NCI-H748 (cell line): ENCODE measurements at regions not wholly inside any gene's neighbourhood (a gene's known extent, or its start where the extent isn't known, plus 50 kb on each side); places are given as distances from the start of the nearest gene placed in this dataset.

Experiments used
- DNase-seq: peaks from one replicate; lab custom pipeline; 2025; ENCODE audit not compliant: unreplicated experiment; lab: John Stamatoyannopoulos, UW

DNA sequence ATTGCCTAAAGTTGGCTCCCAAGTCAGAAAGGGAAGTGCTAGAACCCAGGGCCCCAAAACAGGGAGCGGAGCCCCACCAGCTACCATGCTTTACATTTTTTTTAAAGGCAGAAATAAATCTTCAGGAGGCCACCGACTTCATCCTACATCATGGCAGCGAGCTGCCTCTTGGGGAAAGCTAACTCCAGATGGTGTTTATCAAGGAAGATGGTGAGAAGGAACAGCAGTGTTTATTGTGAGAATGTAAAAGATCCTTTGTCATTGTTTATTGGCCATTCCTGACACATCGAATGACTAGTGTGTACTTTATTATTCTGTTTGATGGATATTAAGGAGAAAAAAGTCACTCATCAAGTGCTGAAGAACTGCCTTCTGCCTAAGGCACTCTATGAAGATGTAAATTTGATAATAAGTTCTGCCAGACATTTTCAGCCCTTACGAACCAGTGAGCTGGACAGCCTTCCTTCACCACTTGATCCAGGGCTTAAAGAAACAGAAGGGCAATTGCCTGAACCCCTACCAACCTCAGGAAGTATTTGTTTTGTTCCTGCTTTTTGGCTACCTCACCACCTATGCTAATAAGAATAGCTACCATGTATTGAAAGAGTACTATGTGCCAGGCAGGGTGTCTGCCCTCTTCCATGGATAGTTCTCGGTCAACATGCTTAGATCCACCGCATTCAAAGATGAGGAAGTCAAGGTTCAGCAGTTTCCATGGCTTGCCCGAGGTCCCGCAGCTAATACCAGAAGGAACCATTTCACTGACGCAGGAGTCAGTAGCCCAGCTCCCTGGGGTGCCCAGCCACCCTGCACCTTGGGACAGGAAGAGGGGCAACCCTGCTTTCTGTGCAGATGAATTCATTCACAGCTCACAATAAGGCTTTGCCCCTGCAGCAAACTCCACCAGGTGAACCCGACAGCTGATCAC is 194.7 kb upstream of the RREB1 start:
- DNase-seq, result no peak

DNA sequence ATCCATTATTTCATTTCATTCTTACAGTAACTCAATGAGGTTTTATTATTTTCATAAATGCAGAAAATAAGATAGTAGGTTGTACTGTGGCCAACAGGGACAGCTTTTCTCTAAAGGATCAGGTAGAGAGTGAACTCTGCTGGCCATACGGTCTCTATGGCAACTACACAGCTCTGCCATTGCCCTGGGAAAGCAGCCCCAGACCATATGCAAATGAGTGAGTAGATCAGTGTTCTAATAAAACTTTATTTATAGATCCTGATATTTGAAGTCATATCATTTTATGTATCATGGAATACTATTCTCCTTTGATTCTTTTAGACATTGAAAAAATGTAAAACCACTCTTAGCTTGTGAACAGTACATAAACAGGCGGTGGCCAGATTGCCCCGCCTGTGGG is 192.5 kb upstream of the RREB1 start:
- peak; percentile 34 for DNase-seq

DNA sequence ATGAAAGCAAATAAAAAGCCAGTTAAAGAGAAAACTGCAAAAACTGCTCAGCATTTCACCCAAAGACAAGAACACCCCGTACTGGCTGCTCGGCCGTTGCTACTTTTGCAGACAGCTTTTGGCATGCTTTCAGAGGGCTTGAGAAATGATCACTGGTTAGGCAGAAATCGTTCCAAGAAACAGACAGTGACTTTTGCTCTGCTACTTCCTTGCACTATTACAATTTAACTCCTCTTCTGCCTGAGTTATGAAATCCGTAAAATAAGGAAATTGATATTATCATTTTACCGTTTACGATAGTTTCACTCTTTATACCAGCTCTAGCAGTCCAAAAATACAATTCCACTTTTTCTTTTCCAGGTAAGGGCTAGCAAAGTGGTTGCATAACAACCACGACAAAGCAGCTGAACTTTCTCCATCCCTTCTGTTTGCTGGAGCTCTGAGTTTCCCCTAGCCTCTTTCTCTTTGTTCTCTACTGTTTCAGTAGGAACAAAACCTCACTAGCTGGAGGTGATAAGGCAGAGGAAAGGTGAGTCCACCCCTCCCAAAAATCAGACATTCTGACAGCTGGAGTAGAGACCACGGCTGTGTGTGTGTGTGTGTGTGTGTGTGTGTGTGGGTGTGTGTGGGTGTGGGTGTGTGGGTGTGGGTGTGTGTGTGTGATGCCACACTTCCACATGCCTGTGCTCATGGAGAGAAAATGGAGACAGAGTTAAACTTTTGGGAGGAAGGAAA is 191.8 kb upstream of the RREB1 start:
- DNase-seq, result no peak

DNA sequence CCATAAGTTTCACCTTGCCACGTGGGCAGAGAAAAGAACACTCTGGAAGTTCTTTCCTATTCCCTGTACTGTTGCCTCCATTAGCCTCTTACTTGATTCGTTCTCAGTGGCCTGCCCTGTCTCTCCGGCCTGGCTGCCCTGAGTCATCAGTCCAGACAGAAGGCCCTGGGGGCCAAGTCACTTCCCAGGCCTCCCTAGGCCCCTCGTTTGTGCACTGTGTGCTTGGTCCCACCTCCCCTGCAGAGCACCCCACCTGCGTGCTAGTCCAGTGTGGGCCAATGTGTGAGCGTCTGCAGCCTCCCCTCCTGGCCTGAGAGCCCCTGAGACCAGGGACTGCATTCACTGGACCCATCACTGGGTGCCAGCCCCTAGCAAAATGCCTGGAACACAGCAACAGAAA is 191.2 kb upstream of the RREB1 start:
- DNase-seq, result no peak

DNA sequence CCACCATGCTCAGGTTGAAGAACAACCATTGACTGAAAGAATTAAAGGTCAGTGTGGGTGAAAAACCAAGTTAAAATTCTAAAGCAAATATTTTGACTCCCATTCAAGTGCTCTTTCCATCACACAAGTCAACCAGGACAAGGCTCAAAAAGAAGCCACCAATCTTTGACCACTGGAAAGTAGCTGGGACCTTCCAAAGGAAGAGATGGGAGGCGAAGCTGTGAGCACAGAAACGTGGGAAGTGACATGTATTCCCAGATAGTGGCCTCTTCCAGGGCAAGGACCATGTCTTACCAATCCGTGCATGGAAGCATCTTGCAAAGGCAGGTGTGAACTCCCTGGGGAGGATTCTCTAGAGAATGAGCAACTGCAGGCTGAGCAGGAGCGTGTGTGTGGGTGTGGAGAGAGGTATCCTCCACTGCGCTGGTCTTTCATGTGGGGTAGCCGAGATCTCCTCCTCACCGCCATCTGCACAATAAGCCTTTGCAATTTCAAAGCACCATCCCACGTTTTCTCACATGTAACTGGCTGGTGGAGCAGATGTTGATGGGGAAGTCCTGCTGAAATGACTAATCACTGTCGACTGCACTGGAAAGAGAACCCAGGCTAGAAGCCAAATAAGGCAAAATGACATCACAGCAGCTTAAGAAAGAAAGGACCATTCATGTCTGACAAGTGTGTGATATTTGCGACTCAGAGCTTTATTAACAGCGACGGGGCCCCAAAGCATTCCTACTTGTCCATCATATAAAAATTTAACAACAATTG is 189.4 kb upstream of the RREB1 start:
- DNase-seq, result no peak

DNA sequence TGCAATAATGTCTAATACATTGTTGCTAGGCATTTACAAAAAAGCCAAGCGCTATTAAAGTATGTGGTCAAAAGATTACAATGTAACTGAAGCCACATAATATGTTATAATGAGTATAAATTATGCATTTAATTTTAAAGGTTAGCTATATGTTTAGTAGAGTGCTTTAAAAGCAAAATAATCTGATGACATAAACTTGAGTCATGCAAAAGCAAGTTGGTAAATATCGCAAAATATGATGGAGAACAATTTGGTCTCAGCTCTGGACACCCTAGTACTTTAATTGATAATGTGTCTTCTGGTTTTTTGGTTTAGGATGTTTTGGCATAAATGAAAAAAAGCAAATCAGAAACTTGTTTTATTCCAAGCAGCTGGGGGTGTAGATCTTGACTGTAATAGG is 188.6 kb upstream of the RREB1 start:
- DNase-seq, result no peak

DNA sequence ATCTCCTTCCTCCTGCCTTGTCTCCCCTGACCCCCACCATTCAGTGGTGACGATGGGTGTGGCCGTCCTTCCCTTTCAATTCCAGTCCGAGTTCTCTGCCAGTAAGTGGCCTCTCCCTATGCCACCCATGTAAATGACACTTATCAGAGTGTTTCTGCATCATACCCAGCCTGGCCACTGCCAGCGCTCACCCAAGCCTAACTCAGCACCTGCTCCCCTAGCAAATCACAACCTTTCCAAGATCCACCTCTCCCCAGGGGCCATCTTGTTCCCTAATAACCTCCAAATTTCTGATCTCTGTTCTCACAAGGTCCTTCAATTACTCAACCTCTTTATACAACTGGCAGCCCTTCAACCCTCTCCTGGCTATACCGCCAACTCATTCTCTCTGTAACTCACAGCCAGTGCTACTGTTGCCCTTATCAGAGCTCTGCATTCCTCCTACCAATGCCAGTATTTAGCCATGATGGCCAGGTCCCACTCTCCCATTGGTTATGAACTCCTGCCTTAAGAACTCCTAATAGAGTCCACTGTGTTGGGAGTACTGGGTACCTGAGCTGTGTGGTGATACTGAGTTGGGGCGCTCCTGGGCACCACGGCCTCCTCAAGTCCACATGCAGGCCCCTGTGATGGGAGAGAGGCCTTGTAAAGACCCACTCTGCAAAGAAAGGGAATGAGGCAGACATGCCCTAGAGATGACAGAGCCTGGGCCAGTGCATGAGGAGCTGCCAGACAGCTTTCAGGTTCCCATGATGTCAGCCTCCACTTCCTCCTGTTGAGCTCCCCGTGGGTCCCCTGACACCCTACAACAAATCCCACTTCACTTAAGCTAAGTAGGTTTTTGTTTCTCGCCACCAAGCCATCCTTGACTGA is 187.4 kb upstream of the RREB1 start:
- DNase-seq, result no peak

DNA sequence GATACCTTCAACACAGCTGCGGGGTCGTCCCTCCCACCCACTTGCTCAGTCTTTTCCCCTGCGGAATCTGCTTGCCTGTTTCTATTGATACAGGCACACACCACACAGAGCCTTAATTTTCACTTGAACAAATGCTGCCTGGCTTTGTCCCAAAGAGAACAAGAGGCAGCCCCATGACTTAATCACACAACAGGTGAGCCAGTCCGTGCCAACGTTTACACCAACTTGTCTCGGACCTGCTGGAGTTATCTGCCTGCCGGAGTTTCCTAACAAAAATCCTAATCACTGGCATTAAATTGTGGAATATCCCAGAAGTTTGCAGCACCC is 186.8 kb upstream of the RREB1 start:
- no peak for DNase-seq

DNA sequence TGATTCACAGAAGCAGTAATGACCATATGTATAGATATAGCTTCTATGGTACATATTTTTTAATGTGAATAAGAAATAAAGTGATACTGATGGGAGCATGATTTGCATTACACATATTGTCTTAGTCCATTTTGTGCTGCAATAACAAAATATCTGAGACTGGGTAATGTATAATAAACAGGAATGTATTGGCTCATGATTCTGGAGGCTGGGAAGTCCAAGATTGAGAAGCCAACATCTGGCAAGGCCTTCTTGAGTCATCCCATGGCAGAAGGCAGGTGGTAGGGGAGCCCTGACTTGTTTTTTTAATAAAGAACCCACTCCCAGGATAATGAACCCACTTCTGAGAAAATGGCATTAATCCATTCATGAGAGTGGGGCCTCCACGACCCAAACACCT is 185.6 kb upstream of the RREB1 start:
- DNase-seq, result no peak

DNA sequence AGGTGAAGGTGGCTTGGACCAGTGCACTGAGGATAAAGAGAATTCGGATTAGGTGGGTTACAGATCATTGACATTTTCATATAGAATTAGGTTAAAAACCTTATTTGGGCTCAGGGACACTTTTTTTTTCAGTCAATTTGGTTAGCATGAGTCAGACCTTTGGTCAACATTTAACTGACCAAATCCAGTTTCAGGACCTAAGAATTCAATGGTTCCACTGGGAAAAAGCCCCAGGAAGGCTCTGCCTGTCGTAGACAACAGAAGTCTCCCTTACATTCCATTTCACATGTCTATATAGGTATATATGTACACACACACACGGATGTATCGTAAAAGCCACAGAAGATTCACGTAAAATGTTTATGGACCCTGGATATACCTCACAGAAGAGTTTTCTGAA is 184.2 kb upstream of the RREB1 start:
- DNase-seq, result no peak

DNA sequence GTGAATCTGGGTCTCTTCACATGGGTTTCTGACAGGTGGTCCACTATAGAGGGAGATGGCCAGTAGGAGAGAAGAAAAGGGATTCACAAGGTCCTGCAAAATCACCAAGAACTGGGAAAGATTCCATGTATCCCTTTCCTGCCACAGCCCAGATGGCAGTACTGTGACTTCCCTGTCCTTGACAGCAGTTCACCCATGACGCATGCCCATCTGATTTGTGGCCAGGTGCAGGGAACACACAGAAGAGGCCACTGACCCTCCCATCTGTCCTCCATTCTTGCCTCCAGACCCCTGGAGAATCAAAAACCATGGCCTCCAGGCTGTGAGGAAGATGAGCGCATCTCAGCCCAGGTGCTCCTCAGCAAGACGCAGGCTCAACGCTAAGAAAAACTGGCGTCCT is 183.1 kb upstream of the RREB1 start:
- DNase-seq, result no peak

DNA sequence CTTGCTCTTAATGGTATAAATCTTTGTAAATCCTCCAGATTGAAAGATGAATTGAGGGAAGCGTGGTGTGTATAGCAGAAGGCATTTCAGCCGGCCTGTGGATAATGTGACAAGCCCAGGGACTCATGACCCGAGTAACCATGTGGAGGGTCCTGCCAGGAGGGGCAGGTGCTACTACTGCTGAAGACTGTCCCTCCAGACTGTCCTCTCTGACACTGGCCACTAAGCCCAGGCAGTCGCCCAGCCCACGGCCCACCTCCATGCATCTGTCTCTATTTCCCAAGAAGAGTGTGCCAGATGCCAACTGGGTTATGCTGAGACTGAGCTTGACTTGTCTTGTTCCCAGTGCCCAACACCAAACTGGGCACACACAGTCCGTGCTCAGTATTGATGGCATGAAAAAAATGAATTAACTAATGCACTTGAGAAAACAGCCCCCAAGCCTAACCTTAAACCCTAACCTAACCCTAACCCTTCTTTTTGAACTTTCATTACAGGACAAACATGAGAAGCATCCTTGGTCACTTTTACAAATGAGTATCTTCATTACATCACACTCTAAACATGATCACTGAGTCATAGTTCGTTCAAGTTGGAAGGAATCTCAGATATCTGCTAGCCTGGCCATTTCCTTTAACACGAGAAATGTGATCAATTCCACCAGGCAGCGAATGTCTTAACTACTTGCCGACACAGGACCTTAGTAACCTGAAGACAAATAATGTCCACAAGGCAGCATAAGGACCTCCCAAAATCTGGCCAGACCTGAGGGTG is 182.2 kb upstream of the RREB1 start:
- DNase-seq, result no peak

DNA sequence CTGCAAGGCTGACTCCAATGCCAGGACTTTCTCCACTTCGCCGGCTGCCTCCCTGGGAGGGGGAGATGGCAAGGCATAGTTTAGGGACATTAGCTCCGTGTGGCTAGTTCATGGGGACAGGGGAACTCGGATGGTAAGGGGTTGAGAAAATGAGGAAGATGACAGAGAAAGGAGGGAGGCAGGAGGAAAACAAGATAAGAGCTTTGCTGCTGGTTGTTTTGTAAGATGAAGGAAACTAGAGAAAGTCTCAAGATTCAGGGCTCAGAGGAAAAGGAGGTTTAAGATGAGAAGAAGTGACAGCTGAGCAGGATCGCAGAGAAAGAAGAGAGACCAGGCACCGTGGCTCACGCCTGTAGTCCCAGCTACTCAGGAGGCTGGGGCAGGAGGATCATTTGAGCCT is 180.9 kb upstream of the RREB1 start:
- DNase-seq, result no peak

DNA sequence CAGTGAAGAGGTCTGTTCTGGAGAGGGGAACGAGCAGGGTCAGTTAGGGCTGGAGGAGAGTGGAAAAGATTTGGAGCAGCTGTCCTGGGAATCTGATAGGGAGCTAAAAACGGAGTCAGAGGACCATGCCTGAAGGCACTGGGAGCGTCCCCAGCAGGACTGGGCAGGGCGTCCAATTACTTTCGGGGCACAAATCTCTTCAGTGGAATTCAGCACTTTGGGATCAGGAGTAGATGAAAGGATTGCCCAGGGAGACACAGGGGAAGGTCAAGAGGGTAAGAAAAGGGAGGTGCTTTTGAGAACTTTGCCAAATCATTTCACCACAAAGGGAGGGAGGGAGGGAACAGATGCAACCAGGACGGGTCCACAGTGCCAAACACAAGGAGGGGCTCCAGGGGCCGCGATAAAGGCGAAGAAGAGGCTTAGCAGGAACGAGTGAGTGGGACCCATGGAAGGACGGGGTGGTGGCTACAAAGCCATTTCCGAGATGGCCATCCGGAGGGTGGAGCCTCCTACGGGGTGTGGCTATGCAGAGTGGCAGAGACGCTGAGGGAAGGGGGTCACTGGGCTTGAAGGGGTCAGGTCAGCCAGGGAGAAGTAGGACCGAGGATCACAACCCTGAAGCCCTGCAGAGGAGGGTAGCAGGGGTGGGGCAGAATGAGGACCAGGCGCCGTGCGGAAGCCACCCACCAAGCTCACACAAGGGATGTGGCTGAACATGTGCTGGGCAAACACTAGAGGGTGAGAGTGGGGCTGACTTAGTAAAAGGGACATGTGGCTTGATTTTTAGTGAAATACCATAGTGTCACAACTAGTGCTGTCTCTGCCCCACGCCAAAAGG is 180.0 kb upstream of the RREB1 start:
- no peak for DNase-seq

DNA sequence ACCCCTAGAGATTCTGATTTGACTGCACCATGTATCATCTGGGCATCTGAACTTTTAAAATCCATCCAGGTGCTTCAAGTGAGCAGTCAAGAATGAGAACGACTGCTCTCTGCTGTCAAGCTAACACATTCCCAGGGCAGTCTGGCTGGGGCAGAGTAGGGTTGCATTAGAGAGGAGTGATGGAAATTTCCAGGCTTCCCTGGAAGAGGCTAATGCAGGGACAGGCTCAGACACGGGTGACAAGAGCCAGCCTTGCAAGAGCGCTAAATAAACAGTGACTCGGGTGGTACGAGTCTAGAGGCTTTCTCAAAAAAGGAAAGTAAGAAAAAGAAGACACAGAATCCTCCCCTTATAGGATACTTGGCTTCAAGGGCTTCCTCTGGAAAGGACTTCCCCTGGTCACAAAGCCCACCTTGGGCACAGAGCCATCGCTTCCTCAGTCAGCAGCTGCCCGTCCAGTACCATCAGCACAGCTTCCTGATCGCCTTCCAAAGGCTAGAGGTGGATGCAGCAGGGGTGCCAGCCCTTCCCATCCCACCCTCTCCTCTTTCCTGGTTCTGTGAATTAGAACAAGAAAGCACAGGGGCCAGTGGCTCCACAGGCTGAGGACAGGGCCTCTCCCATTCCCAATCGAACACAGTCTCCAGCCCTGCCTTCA is 177.4 kb upstream of the RREB1 start:
- DNase-seq, result no peak

DNA sequence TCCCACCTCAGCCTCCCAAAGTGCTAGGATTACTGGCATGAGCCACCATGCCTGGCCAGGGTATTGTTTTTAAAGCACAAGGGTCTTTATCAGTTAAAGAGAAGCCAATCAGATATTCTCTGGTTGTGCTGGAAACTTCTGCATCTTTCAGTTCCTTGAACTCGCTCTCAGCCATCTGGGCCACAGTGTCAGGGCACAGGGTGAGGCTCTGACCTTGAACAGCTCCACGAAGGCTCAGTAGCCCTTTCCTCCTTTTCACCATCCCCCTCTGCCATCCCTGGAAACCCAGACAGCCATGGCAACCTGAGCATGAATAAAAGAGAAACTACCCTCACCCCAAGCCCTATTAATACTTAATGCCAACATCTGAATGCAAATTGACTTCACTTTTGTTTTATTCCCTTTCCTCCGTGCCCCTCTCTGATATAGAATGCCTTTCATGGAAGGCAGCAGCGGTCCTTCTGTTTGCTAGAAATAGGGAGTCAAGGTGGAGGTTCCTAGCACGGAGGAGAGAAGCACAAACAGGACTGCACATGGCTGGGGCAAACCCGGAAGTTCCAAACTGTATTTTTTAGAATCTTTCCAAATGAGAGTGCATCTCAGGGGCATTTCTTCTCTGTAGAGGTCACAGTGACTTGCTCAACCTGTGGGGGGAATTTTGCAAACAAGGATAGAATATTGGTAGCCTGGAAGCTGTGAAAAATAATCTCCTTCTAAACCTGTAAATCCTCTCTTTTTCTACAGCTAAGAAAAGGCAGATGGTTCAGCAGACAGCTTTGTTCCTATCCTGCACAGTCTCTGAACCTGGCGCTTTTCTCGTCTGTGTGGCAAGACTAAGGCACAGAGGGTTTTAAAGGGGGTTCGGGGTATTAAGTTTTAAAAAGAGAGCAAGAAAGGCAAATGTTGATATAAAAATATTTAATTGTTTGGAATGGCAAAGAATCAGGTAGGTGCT is 176.4 kb upstream of the RREB1 start:
- DNase-seq, result peak; percentile 47

DNA sequence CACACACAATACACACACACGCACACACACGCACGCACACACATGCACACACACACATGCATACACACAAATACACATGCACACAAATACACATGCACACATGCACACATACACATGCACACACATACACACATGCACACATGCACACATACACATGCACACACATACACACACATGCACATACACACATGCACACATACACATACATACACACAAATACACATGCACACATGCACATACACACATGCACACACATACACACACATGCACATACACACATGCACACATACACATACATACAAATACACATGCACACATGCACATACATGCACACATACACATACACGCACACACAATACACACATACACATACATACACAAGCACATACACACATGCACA is 175.4 kb upstream of the RREB1 start:
- no peak for DNase-seq

DNA sequence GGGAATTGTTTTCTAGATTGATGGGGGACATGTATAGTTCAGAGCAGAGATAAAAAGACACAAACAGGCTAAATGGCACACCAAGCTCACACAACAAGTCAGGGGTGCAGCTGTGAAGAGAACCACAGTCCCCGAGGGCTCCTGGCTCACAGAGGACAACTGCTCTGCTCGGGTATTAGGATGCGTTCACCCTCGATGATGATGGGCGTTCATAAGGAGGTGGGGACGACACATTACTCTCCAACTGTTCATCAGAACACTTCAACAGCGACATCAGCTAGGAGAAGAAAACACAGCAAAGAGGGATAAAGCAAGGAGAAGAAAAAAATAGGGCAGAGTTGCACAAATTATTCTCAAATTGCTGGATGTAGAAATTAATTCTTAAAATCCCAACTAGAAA is 174.8 kb upstream of the RREB1 start:
- no peak for DNase-seq
